KMS-11 (cell line): ENCODE measurements at regions not wholly inside any gene's neighbourhood (a gene's known extent, or its start where the extent isn't known, plus 50 kb on each side); places are given as distances from the start of the nearest gene placed in this dataset.

Source experiments
- H2AFZ ChIP-seq: fragments of 200-600 bp; sonication (generic); 2 replicates; pipeline ENCODE4 v1.6.1; 2016; ENCODE audit warnings: antibody characterized with exemption, mixed run types, low read depth
- H3K27ac ChIP-seq: fragments of 200-600 bp; sonication (generic); 2 replicates; pipeline ENCODE4 v1.6.1; 2016; ENCODE audit warnings: mild to moderate bottlenecking, mixed run types
- H3K27me3 ChIP-seq: fragments of 200-600 bp; sonication (generic); 2 replicates; pipeline ENCODE4 v1.6.1; 2017; ENCODE audit warnings: mild to moderate bottlenecking, low read depth, mixed run types, moderate library complexity; ENCODE audit not compliant: insufficient read depth
- H3K36me3 ChIP-seq: fragments of 200-600 bp; sonication (generic); 2 replicates; pipeline ENCODE4 v1.6.1; 2017; ENCODE audit warnings: mild to moderate bottlenecking, mixed run types; ENCODE audit not compliant: insufficient read depth
- H3K4me1 ChIP-seq: fragments of 200-600 bp; sonication (generic); 2 replicates; pipeline ENCODE4 v1.6.1; 2016; ENCODE audit warnings: mild to moderate bottlenecking, low read depth, mixed run types; ENCODE audit not compliant: poor library complexity, severe bottlenecking
- H3K4me2 ChIP-seq: fragments of 200-600 bp; sonication (generic); 2 replicates; pipeline ENCODE4 v1.7.0; 2016; ENCODE audit warnings: mild to moderate bottlenecking, mixed run types
- H3K4me3 ChIP-seq: fragments of 200-600 bp; sonication (generic); IDR thresholded peaks from 2 replicates; pipeline ENCODE4 v1.6.1; 2017; ENCODE audit warnings: low read depth, low read length, mixed read lengths; ENCODE audit not compliant: insufficient read depth
- H3K79me2 ChIP-seq: fragments of 200-600 bp; sonication (generic); 2 replicates; pipeline ENCODE4 v1.6.1; 2016; ENCODE audit warnings: low read depth, mixed run types; ENCODE audit not compliant: insufficient read depth
- H3K9ac ChIP-seq: fragments of 200-600 bp; sonication (generic); 2 replicates; pipeline ENCODE4 v1.6.1; 2016; ENCODE audit warnings: mild to moderate bottlenecking, mixed run types
- H4K20me1 ChIP-seq: fragments of 200-600 bp; sonication (generic); 2 replicates; pipeline ENCODE4 v1.6.1; 2016; ENCODE audit warnings: mild to moderate bottlenecking, mixed run types; ENCODE audit not compliant: insufficient read depth
- CTCF ChIP-seq: fragments of 200-600 bp; sonication (generic); conservative IDR thresholded peaks from 2 replicates; pipeline ENCODE4 v1.6.1; 2017; ENCODE audit warnings: low read depth, mild to moderate bottlenecking, antibody characterized with exemption, low read length, moderate library complexity, mixed read lengths

DNA sequence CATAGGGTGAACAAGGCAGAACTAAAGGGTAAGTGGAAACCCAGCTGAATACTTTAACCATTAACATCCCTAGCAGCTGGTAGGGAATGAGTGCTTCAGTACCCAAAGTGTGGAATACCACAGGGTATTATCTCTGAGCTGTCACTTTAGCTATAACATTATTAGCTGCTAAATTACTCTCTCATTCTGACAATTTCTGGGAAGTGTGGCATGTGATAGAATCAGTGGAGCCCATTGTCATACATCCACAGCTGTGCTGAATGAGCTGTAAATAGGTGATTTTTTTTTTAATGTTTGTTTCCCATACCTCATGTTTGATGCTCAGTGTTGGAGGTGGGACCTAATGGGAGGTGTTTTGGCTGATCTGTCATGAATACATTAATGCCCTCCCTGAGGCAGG lies 894.3 kb downstream of the DIPK2A start:
- Histone ChIP-seq H4K20me1 (no peaks in the 10 kb centered on the region), H3K79me2 (no peaks in the 10 kb centered on the region), H3K4me2 (no peak overlapping the region), H3K36me3 (no peaks in the 10 kb centered on the region), H3K9ac (no peak overlapping the region), H3K27me3 (no peaks in the 10 kb centered on the region), H3K27ac (no peak overlapping the region), H3K4me3 (no peak overlapping the region), H2AFZ (no peak overlapping the region), H3K4me1 (no peaks in the 10 kb centered on the region)
- TF ChIP-seq CTCF = no peak

GRCh38 chr3:144866476-144866875 lies 894.9 kb downstream of the DIPK2A start:
- Histone ChIP-seq H4K20me1 (no peaks in the 10 kb centered on the region), H3K27ac (no peak overlapping the region), H3K36me3 (no peaks in the 10 kb centered on the region), H3K27me3 (no peaks in the 10 kb centered on the region), H3K4me3 (no peak overlapping the region), H3K4me1 (no peaks in the 10 kb centered on the region), H2AFZ (no peak overlapping the region), H3K4me2 (no peak overlapping the region), H3K79me2 (no peaks in the 10 kb centered on the region), H3K9ac (no peak overlapping the region)
- no peak for TF ChIP-seq CTCF

DNA sequence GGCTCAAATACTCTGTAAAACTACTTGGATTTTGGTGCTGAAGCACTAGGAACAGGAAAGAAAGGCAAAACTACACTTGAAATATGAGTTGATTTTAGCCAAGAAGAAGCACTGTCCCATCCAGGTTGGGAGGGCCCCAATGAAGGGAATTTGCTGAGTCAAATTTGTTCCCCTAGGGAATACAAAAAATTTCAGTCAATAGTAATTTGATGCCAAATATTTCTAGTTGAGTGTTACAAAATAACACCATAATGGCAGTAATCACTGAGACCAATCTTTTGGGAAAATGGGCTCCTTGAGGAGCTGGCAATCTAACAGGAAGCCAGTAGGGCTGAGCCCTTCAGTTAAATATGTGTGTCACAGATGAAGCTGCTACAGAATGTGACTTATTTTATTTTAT lies 896.9 kb downstream of the DIPK2A start:
- Histone ChIP-seq H3K27me3 (no peaks in the 10 kb centered on the region), H3K4me2 (no peak overlapping the region), H2AFZ (no peak overlapping the region), H3K79me2 (no peaks in the 10 kb centered on the region), H3K36me3 (no peaks in the 10 kb centered on the region), H3K4me3 (no peak overlapping the region), H3K4me1 (no peaks in the 10 kb centered on the region), H3K27ac (no peak overlapping the region), H4K20me1 (no peaks in the 10 kb centered on the region), H3K9ac (no peak overlapping the region)
- TF ChIP-seq CTCF = no peak

- Histone ChIP-seq H3K27me3 (no peaks in the 10 kb centered on the region), H3K4me1 (no peaks in the 10 kb centered on the region), H4K20me1 (no peaks in the 10 kb centered on the region), H3K4me3 (no peak overlapping the region), H3K36me3 (no peaks in the 10 kb centered on the region), H3K27ac (no peak overlapping the region), H2AFZ (no peak overlapping the region), H3K9ac (no peak overlapping the region), H3K79me2 (no peaks in the 10 kb centered on the region), H3K4me2 (no peak overlapping the region)
- no peak for TF ChIP-seq CTCF
These were observed 901.4 kb downstream of the DIPK2A start for GRCh38 chr3:144873066-144873465.

DNA sequence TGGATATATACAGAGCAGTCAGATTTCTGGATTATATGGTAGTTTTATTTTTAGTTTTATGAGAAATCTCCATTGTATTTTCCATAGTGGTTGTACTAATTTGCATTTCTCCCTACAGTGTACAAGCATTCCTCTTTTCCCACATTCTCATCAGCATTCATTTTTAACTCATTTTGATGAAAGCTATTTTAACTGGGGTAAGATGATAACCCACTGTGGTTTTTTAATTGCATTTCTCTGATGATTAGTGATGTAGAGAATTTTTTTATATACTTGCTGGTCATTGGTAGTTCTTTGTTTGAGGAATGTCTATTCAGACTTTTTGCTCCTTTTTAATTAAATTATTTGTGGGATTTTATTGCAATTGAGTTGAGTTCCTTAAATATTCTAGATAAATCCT lies 903.6 kb downstream of the DIPK2A start:
- H3K4me1 ChIP-seq = no peaks in the 10 kb centered on the region
- no peaks in the 10 kb centered on the region for H3K36me3 ChIP-seq
- H3K9ac ChIP-seq = no peak overlapping the region
- no peak overlapping the region for H3K27ac ChIP-seq
- TF ChIP-seq CTCF = no peak
- H3K79me2 ChIP-seq = no peaks in the 10 kb centered on the region
- no peaks in the 10 kb centered on the region for H3K27me3 ChIP-seq
- H4K20me1 ChIP-seq = no peaks in the 10 kb centered on the region
- no peak overlapping the region for H3K4me2 ChIP-seq
- H3K4me3 ChIP-seq = no peak overlapping the region
- H2AFZ ChIP-seq = no peak overlapping the region
